Activated naive CD4-positive, alpha-beta T cell treated with anti-CD3 and anti-CD28 coated beads for 36 hours (primary cell): ENCODE measurements at regions not wholly inside any gene's neighbourhood (a gene's known extent, or its start where the extent isn't known, plus 50 kb on each side); places are given as distances from the start of the nearest gene placed in this dataset.
"Not testable (repeated sequence)": the region's sequence is repeated elsewhere in the genome, so short reads cannot be mapped to it uniquely, and the experiment has no call there.

ENCODE experiments used
- CTCF ChIA-PET: fragments of 350-600 bp; sonication (Branson Sonifier 250); formaldehyde crosslinking; loops from one replicate; lab custom pipeline; 2021; ENCODE audit warnings: antibody characterized with exemption; lab: Charles Lee
- DNase-seq: peaks from one replicate; pipeline ENCODE4 v3.0.0-alpha.2; 2020
- H3K27ac Mint-ChIP-seq: one replicate; pipeline ENCODE4 v1.8.0; 2021; ENCODE audit warnings: mild to moderate bottlenecking, mixed read lengths
- H3K27me3 Mint-ChIP-seq: one replicate; pipeline ENCODE4 v1.8.0; 2021; ENCODE audit warnings: low read depth, mixed read lengths
- H3K36me3 Mint-ChIP-seq: one replicate; pipeline ENCODE4 v1.8.0; 2021; ENCODE audit warnings: low read depth, mixed read lengths
- H3K4me1 Mint-ChIP-seq: one replicate; pipeline ENCODE4 v1.8.0; 2021; ENCODE audit warnings: low read depth, mixed read lengths
- H3K4me3 Mint-ChIP-seq: one replicate; pipeline ENCODE4 v1.8.0; 2021; ENCODE audit warnings: mild to moderate bottlenecking, moderate library complexity, mixed read lengths
- H3K9me3 Mint-ChIP-seq: one replicate; pipeline ENCODE4 v1.8.0; 2021; ENCODE audit warnings: mixed read lengths
- intact Hi-C: fragments of 100-400 bp; cut with micrococcal nuclease; formaldehyde crosslinking; loops from one replicate; pipeline ENCODE4 v1.15.1; 2023

GRCh38 chr6:27545271-27546046 is 72.6 kb upstream of the ZNF184 start:
- Mint-ChIP-seq H3K4me1 (peaks cover 16% of the 10 kb centered on the region), H3K36me3 (peaks cover 5% of the 10 kb centered on the region), H3K27ac (no peak overlapping the region), H3K9me3 (peaks cover 3% of the 10 kb centered on the region), H3K4me3 (peak overlapping the region; percentile 67), H3K27me3 (peaks cover 81% of the 10 kb centered on the region)
- DNase-seq, result peak; percentile 71
- intact Hi-C loops, result loop anchor here (5.0 kb wide), 3 partner anchors 47 to 248 kb away; no protein-coding TSS in a partner anchor
- CTCF ChIA-PET, result no interaction called here

DNA sequence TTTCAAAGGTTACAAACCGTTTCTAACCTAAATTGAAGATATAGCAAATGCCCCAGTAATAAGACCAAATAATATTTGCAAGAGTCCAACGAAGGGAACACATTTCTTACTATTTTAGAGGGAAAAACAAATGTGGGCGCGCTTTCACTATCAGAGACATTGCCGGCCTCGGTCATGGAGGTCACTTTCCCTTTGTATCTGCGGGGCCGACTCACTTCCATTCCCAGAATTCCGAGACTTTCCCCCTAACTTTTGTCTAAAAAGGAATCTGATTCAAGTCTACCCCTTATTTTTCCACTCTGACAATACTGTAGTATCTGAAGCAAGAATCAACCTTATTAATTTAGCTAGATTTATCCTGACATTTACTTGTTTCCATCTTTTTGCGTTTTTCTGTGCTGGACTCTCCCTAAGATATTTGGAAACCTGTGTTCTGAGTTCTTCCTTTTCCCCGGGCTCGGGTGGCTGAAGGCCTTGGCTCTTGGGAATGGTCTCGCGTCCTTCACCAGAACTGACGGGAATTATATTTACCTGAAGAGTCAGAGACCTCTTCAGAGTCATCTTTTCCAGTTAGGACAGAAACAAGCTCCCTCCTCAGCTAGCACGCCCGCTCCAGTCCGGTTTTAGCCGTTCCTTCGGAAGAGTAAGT is 71.8 kb upstream of the ZNF184 start:
- Mint-ChIP-seq H3K4me1 (peaks cover 16% of the 10 kb centered on the region), H3K36me3 (peaks cover 5% of the 10 kb centered on the region), H3K27me3 (peaks cover 82% of the 10 kb centered on the region), H3K27ac (no peak overlapping the region), H3K4me3 (peak overlapping the region; percentile 67), H3K9me3 (peaks cover 3% of the 10 kb centered on the region)
- CTCF ChIA-PET, result no interaction called here
- intact Hi-C loops, result loop anchor here (5.0 kb wide), 3 partner anchors 48 to 247 kb away; no protein-coding TSS in a partner anchor
- DNase-seq, result no peak

DNA sequence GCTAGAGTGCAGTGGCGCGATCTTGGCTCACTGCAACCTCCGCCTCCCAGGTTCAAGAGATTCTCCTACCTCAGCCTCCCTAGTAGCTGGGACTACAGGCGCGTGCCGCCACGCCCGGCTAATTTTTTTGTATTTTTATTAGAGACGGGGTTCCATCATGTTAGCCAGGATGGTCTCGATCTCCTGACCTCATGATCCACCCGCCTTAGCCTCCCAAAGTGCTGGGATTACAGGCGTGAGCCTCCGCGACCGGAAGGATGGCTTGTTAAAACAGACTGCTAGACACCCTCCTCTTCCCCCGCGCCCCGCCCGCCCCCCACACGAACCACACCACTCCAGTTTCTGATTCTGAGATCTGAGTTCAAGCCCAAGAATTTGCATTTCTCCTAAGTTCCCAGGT is 71.2 kb upstream of the ZNF184 start:
- peaks cover 16% of the 10 kb centered on the region for H3K4me1 Mint-ChIP-seq
- DNase-seq, H3K27ac Mint-ChIP-seq, H3K9me3 Mint-ChIP-seq, H3K4me3 Mint-ChIP-seq, intact Hi-C loops, H3K36me3 Mint-ChIP-seq, CTCF ChIA-PET: not testable (repeated sequence)
- H3K27me3 Mint-ChIP-seq, result peaks cover 81% of the 10 kb centered on the region

- H3K9me3 Mint-ChIP-seq, result peaks cover 3% of the 10 kb centered on the region
These were observed 69.6 kb upstream of the ZNF184 start for GRCh38 chr6:27542485-27542884.

DNA sequence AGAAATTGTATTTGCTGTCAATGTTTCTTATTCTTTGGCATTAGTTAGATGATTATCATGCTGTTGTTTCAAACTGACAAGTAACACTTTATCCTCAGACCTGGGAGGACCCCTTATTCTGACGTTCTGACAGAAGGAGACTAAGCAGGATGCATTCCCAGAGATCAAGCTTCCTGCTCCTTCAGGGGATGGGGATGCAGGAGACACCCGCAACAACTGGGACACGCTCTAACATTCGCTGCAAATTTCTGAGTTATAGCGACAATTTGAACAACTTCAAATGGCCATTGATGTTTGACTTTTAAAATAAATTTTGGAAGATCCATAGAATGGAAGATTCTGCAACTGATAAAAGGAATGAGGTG is 69.0 kb upstream of the ZNF184 start:
- Mint-ChIP-seq H3K4me1 (peaks cover 13% of the 10 kb centered on the region), H3K27ac (no peak overlapping the region), H3K27me3 (peaks cover 79% of the 10 kb centered on the region), H3K9me3 (peaks cover 3% of the 10 kb centered on the region), H3K36me3 (peaks cover 5% of the 10 kb centered on the region), H3K4me3 (no peak overlapping the region)
- CTCF ChIA-PET, result no interaction called here
- intact Hi-C loops, result no loop called here
- no peak for DNase-seq

More at GRCh38 chr6:27542485-27542884, 69.6 kb upstream of the ZNF184 start:
- H3K27ac Mint-ChIP-seq, result no peak overlapping the region
- intact Hi-C loops, result no loop called here
- H3K27me3 Mint-ChIP-seq, result peaks cover 79% of the 10 kb centered on the region
- peaks cover 13% of the 10 kb centered on the region for H3K4me1 Mint-ChIP-seq
- H3K4me3 Mint-ChIP-seq, result no peak overlapping the region
- H3K36me3 Mint-ChIP-seq, result peaks cover 5% of the 10 kb centered on the region
- CTCF ChIA-PET, result no interaction called here
- no peak for DNase-seq

DNA sequence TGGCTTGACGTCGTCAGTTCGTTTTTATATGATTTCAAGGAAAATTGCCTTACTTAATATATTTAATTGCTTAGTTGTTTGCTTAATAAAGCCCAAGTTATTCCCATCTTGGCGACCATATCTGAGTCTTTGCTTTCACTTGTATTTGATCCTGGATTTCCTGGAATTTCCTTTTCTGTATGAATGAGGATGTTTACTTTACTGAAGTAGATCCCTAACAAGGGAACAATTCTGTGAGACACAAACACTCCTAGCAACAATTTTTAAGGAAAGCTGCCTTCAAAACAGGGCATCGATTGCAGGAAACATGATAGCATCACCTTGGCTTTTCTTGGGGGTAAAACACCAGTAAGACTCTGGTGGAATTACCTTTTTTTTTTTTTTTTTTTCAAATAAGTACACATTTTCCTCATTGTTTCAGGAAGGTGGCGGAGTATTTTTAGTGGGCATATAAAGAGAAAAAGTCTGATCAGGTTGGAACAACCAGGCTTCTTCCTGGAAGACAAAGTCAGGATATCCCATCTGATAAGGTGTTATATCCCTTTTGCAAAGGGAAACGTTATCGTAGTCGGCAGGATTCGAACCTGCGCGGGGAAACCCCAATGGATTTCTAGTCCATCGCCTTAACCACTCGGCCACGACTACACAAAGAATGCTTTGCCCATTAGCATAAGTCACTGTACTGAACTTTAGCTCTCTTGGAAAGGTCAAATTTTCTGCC is 68.5 kb upstream of the ZNF184 start:
- CTCF ChIA-PET, result no interaction called here
- Mint-ChIP-seq H3K4me3 (no peak overlapping the region), H3K9me3 (no peaks in the 10 kb centered on the region), H3K4me1 (peaks cover 13% of the 10 kb centered on the region), H3K36me3 (peaks cover 5% of the 10 kb centered on the region), H3K27me3 (peaks cover 75% of the 10 kb centered on the region), H3K27ac (no peak overlapping the region)
- peak; percentile 36 for DNase-seq
- intact Hi-C loops, result no loop called here

- intact Hi-C loops, result no loop called here
- Mint-ChIP-seq H3K27ac (no peak overlapping the region), H3K27me3 (peaks cover 64% of the 10 kb centered on the region), H3K4me1 (peaks cover 3% of the 10 kb centered on the region), H3K4me3 (no peak overlapping the region), H3K36me3 (no peaks in the 10 kb centered on the region), H3K9me3 (no peaks in the 10 kb centered on the region)
- DNase-seq, result no peak
- CTCF ChIA-PET, result no interaction called here
These were observed 66.6 kb upstream of the ZNF184 start for GRCh38 chr6:27539551-27539950.

- no peaks in the 10 kb centered on the region for H3K4me1 Mint-ChIP-seq
- no peaks in the 10 kb centered on the region for H3K9me3 Mint-ChIP-seq
- H3K27ac Mint-ChIP-seq, result no peak overlapping the region
- CTCF ChIA-PET, result no interaction called here
- DNase-seq, result no peak
- intact Hi-C loops, result no loop called here
- H3K4me3 Mint-ChIP-seq, result no peak overlapping the region
- peaks cover 49% of the 10 kb centered on the region for H3K27me3 Mint-ChIP-seq
- no peaks in the 10 kb centered on the region for H3K36me3 Mint-ChIP-seq
These were observed 60.1 kb upstream of the ZNF184 start for GRCh38 chr6:27532820-27533538.

DNA sequence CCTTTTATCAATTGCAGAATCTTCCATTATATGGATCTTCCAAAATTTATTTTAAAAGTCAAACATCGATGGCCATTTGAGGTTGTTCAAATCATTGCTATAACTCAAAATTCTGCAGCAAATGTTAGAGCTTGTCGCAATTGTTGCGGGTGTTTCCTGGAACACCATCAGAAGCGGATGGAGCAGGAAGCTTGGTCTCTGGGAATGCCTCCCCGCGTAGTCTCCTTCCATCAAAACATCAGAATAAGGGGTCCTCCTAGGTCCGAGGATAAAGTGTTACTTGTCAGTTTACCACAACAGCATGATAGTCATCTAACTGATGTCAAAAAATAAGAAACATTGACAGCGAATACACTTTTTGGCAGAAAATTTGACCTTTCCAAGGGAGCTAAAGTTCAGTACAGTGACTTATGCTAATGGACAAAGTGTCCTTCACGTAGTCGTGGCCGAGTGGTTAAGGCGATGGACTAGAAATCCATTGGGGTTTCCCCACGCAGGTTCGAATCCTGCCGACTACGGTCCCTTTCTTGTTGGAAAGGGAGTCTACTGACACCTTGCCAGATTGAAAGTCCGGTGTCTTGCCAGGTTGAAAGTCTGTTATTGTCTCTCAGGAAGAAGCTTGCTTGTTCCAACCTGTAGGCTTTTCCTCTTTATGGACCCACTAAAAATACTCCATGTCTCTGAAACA is 59.0 kb upstream of the ZNF184 start:
- CTCF ChIA-PET, result no interaction called here
- DNase-seq, result no peak
- Mint-ChIP-seq H3K9me3 (no peaks in the 10 kb centered on the region), H3K4me3 (no peak overlapping the region), H3K27ac (no peak overlapping the region), H3K27me3 (peaks cover 41% of the 10 kb centered on the region), H3K4me1 (no peaks in the 10 kb centered on the region), H3K36me3 (no peaks in the 10 kb centered on the region)
- intact Hi-C loops, result no loop called here

- intact Hi-C loops, CTCF ChIA-PET, H3K4me3 Mint-ChIP-seq, DNase-seq, H3K4me1 Mint-ChIP-seq, H3K27ac Mint-ChIP-seq, H3K36me3 Mint-ChIP-seq, H3K9me3 Mint-ChIP-seq: not testable (repeated sequence)
- H3K27me3 Mint-ChIP-seq, result peaks cover 36% of the 10 kb centered on the region
These were observed 56.9 kb upstream of the ZNF184 start for GRCh38 chr6:27529796-27530195.

- Mint-ChIP-seq H3K4me1 (no peaks in the 10 kb centered on the region), H3K9me3 (no peaks in the 10 kb centered on the region)
These were observed 55.8 kb upstream of the ZNF184 start for GRCh38 chr6:27528714-27529113.

More at GRCh38 chr6:27528714-27529113, 55.8 kb upstream of the ZNF184 start:
- no peaks in the 10 kb centered on the region for H3K36me3 Mint-ChIP-seq
- no peak for DNase-seq
- intact Hi-C loops, result no loop called here
- no peak overlapping the region for H3K4me3 Mint-ChIP-seq
- H3K27ac Mint-ChIP-seq, result no peak overlapping the region
- CTCF ChIA-PET, result no interaction called here
- H3K27me3 Mint-ChIP-seq, result peaks cover 31% of the 10 kb centered on the region
